WTC11 (cell line): ENCODE measurements at regions not wholly inside any gene's neighbourhood (a gene's known extent, or its start where the extent isn't known, plus 50 kb on each side); places are given as distances from the start of the nearest gene placed in this dataset.

ENCODE experiments used
- ATAC-seq: fragments of 200-7000 bp; cut with Tn5 transposase; 2 replicates; pipeline ENCODE4 v1.10.0; 2021; ENCODE audit warnings: mild to moderate bottlenecking, moderate library complexity
- CTCF ChIA-PET: fragments of 300-600 bp; sonication (Branson Sonifier 250); formaldehyde crosslinking; loops from one replicate; lab custom pipeline; 2021; ENCODE audit warnings: antibody characterized with exemption; lab: Charles Lee
- POLR2A ChIA-PET: fragments of 350-600 bp; sonication (Branson Sonifier 250); formaldehyde crosslinking; loops from one replicate; lab custom pipeline; 2021; ENCODE audit warnings: antibody characterized with exemption; lab: Charles Lee
- DNase-seq: peaks from one replicate; pipeline ENCODE4 v3.0.0; 2021; ENCODE audit warnings: low spot score
- H3K27ac Mint-ChIP-seq: 2 replicates; pipeline ENCODE4 v1.8.0; 2021; ENCODE audit warnings: mixed read lengths
- H3K27me3 Mint-ChIP-seq: 2 replicates; pipeline ENCODE4 v1.8.0; 2021; ENCODE audit warnings: low read depth, mild to moderate bottlenecking, moderate library complexity, mixed read lengths
- H3K36me3 Mint-ChIP-seq: 2 replicates; pipeline ENCODE4 v1.8.0; 2021; ENCODE audit warnings: mixed read lengths
- H3K4me1 Mint-ChIP-seq: 2 replicates; pipeline ENCODE4 v1.8.0; 2022; ENCODE audit warnings: mixed read lengths
- H3K4me3 Mint-ChIP-seq: 2 replicates; pipeline ENCODE4 v1.8.0; 2021; ENCODE audit warnings: mild to moderate bottlenecking, moderate library complexity, mixed read lengths
- H3K9me3 Mint-ChIP-seq: 2 replicates; pipeline ENCODE4 v1.8.0; 2021; ENCODE audit warnings: mixed read lengths
- EMX1 ChIP-seq: fragments of 250-450 bp; sonication (Bioruptor Pico); IDR thresholded peaks from 2 replicates; pipeline ENCODE4 v1.8.0; 2021; ENCODE audit warnings: mild to moderate bottlenecking
- JAZF1 ChIP-seq: fragments of 250-450 bp; sonication (Bioruptor Pico); IDR thresholded peaks from 2 replicates; pipeline ENCODE4 v1.9.0; 2021; ENCODE audit warnings: moderate library complexity, mild to moderate bottlenecking, inconsistent platforms
- MYBL2 ChIP-seq: sonication (generic); formaldehyde crosslinking; IDR thresholded peaks from 2 replicates; pipeline ENCODE4 v1.8.1; 2023; ENCODE audit warnings: mild to moderate bottlenecking, moderate library complexity, missing genetic modification reagents
- OVOL2 ChIP-seq: fragments of 250-450 bp; sonication (Bioruptor Pico); IDR thresholded peaks from 2 replicates; pipeline ENCODE4 v1.9.0; 2021; ENCODE audit warnings: mild to moderate bottlenecking, borderline replicate concordance
- ZNF138 ChIP-seq: sonication (generic); formaldehyde crosslinking; conservative IDR thresholded peaks from 2 replicates; pipeline ENCODE4 v1.8.1; 2022; ENCODE audit warnings: mild to moderate bottlenecking, moderate library complexity, missing genetic modification reagents
- ZNF416 ChIP-seq: fragments of 250-450 bp; sonication (Bioruptor Pico); IDR thresholded peaks from 2 replicates; pipeline ENCODE4 v1.9.0; 2021; ENCODE audit warnings: mild to moderate bottlenecking, inconsistent platforms
- ZNF671 ChIP-seq: fragments of 250-450 bp; sonication (Bioruptor Pico); IDR thresholded peaks from 2 replicates; pipeline ENCODE4 v1.8.0; 2021; ENCODE audit warnings: mild to moderate bottlenecking
- TF ChIP-seq, protein P1 (sequence below): sonication (generic); formaldehyde crosslinking; IDR thresholded peaks from 2 replicates; pipeline ENCODE4 v1.8.0; 2022; ENCODE audit warnings: mild to moderate bottlenecking, missing genetic modification reagents
- TF ChIP-seq, protein P2 (sequence below): sonication (generic); formaldehyde crosslinking; IDR thresholded peaks from 2 replicates; pipeline ENCODE4 v1.8.1; 2023; ENCODE audit warnings: mild to moderate bottlenecking, moderate library complexity, missing genetic modification reagents
- TF ChIP-seq, protein P3 (sequence below): sonication (generic); formaldehyde crosslinking; IDR thresholded peaks from 2 replicates; pipeline ENCODE4 v1.8.1; 2023; ENCODE audit warnings: mild to moderate bottlenecking, missing genetic modification reagents
- TF ChIP-seq, protein P4 (sequence below): sonication (generic); formaldehyde crosslinking; IDR thresholded peaks from 2 replicates; pipeline ENCODE4 v1.8.1; 2023; ENCODE audit warnings: mild to moderate bottlenecking, missing genetic modification reagents
- TF ChIP-seq, protein P5 (sequence below): sonication (generic); formaldehyde crosslinking; conservative IDR thresholded peaks from 2 replicates; pipeline ENCODE4 v1.8.1; 2022; ENCODE audit warnings: mild to moderate bottlenecking, missing genetic modification reagents
- TF ChIP-seq, protein P6 (sequence below): sonication (generic); formaldehyde crosslinking; IDR thresholded peaks from 2 replicates; pipeline ENCODE4 v1.8.0; 2022; ENCODE audit warnings: mild to moderate bottlenecking, missing genetic modification reagents
- TF ChIP-seq, protein P7 (sequence below): sonication (generic); formaldehyde crosslinking; IDR thresholded peaks from 2 replicates; pipeline ENCODE4 v1.8.0; 2022; ENCODE audit warnings: mild to moderate bottlenecking, missing genetic modification reagents

DNA sequence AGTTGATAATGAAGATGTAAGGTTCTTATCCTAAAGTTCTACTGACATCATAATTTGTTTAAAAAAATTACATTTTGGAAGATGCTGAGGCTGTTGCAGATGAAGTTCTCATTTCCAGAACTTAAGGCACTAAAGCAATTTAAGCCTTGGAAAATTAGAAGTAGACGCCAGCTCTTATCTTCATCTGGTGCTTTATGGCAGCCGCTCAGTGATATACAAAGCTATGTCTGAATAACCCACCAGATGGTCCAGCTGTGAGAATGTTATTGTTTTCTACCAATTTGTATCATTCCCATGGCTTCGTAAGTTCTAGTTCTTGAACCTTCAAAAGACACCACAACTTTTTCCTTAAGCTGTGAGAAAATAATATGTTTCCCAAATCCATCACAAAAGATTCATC lies 212.1 kb upstream of the ARID2 start:
- CTCF ChIA-PET = no interaction called here
- H3K27me3 Mint-ChIP-seq = no peaks in the 10 kb centered on the region; the same call in 1 of the 2 replicates
- H3K4me1 Mint-ChIP-seq = no peaks in the 10 kb centered on the region

DNA sequence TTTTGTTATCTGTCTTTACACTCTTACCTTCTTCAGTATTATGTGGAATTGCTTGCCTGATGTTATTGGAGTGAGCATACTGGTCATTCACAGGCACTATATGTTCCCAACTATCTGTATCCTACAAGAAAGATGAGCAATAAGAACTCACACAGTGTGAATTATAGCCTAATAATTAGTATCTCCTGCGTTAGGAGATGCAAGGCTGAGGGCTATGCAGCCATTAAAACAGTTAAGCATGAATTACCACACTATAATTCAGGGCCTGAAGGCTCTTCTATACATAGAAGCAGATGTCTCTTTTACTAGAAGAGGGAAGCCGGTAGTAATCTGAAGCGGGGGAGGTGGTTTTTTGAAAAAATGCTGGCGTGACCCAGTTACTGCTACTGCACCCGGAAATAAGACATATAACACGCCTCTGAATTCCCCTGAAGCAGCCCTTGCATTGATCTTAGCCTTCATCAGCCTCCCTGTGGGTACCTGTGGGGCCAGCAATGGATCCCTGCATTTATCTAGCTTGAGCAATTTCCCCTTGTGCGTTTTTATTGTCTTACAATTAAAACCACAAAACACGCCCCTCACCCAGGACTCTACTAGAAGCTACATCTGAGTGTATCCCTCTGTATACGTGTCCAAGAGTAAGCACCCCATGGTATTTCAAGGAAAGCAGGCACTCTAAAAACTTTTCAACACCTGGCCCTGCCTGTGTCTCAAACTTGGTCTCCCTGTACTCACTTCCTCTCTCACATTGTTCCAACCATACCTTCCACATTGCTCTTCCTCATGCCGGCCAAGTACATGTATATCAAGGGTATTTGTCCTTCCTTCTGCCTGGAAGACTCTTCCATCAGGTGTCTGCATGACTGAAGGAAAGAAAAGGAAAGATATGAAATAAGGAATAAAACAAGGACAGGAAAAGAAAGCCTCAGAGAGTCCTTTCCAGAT lies 210.9 kb upstream of the ARID2 start:
- H3K36me3 Mint-ChIP-seq = peaks cover 8% of the 10 kb centered on the region; the same call in 1 of the 2 replicates
- POLR2A ChIA-PET = interaction anchor here (0.6 kb wide), 1 partner anchor 14 kb away, joined by 3 read pairs; no protein-coding TSS in a partner anchor
- no peak for ATAC-seq
- CTCF ChIA-PET = no interaction called here
- H3K27me3 Mint-ChIP-seq = no peaks in the 10 kb centered on the region; the same call in 1 of the 2 replicates
- no peak overlapping the region for H3K4me3 Mint-ChIP-seq
- H3K4me1 Mint-ChIP-seq = no peaks in the 10 kb centered on the region
- no peak for DNase-seq
- no peak overlapping the region for H3K27ac Mint-ChIP-seq
- H3K9me3 Mint-ChIP-seq = peaks cover 14% of the 10 kb centered on the region
- TF ChIP-seq, protein P1, sequence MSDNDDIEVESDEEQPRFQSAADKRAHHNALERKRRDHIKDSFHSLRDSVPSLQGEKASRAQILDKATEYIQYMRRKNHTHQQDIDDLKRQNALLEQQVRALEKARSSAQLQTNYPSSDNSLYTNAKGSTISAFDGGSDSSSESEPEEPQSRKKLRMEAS (CRISPR knock-in tag) = no peak

More for the DNA sequence above, 212.1 kb upstream of the ARID2 start:
- H3K27ac Mint-ChIP-seq = no peak overlapping the region
- H3K9me3 Mint-ChIP-seq = peaks cover 14% of the 10 kb centered on the region
- POLR2A ChIA-PET = no interaction called here
- DNase-seq (no peak), ATAC-seq (no peak)
- TF ChIP-seq, protein P2, sequence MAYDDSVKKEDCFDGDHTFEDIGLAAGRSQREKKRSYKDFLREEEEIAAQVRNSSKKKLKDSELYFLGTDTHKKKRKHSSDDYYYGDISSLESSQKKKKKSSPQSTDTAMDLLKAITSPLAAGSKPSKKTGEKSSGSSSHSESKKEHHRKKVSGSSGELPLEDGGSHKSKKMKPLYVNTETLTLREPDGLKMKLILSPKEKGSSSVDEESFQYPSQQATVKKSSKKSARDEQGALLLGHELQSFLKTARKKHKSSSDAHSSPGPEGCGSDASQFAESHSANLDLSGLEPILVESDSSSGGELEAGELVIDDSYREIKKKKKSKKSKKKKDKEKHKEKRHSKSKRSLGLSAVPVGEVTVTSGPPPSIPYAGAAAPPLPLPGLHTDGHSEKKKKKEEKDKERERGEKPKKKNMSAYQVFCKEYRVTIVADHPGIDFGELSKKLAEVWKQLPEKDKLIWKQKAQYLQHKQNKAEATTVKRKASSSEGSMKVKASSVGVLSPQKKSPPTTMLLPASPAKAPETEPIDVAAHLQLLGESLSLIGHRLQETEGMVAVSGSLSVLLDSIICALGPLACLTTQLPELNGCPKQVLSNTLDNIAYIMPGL (CRISPR knock-in tag) = no peak
- no peak for TF ChIP-seq ZNF138 (CRISPR knock-in tag)
- TF ChIP-seq, protein P3, sequence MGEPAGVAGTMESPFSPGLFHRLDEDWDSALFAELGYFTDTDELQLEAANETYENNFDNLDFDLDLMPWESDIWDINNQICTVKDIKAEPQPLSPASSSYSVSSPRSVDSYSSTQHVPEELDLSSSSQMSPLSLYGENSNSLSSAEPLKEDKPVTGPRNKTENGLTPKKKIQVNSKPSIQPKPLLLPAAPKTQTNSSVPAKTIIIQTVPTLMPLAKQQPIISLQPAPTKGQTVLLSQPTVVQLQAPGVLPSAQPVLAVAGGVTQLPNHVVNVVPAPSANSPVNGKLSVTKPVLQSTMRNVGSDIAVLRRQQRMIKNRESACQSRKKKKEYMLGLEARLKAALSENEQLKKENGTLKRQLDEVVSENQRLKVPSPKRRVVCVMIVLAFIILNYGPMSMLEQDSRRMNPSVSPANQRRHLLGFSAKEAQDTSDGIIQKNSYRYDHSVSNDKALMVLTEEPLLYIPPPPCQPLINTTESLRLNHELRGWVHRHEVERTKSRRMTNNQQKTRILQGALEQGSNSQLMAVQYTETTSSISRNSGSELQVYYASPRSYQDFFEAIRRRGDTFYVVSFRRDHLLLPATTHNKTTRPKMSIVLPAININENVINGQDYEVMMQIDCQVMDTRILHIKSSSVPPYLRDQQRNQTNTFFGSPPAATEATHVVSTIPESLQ (CRISPR knock-in tag) = no peak
- no peak for TF ChIP-seq JAZF1
- TF ChIP-seq EMX1 (CRISPR knock-in tag) = no peak
- TF ChIP-seq ZNF416 = no peak
- TF ChIP-seq MYBL2 = no peak
- TF ChIP-seq, protein P4, sequence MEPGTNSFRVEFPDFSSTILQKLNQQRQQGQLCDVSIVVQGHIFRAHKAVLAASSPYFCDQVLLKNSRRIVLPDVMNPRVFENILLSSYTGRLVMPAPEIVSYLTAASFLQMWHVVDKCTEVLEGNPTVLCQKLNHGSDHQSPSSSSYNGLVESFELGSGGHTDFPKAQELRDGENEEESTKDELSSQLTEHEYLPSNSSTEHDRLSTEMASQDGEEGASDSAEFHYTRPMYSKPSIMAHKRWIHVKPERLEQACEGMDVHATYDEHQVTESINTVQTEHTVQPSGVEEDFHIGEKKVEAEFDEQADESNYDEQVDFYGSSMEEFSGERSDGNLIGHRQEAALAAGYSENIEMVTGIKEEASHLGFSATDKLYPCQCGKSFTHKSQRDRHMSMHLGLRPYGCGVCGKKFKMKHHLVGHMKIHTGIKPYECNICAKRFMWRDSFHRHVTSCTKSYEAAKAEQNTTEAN (CRISPR knock-in tag) = no peak
- TF ChIP-seq ZNF671 (CRISPR knock-in tag) = no peak
- no peak for TF ChIP-seq OVOL2
- TF ChIP-seq, protein P5, sequence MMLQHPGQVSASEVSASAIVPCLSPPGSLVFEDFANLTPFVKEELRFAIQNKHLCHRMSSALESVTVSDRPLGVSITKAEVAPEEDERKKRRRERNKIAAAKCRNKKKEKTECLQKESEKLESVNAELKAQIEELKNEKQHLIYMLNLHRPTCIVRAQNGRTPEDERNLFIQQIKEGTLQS (CRISPR knock-in tag) = no peak
- TF ChIP-seq, protein P6, sequence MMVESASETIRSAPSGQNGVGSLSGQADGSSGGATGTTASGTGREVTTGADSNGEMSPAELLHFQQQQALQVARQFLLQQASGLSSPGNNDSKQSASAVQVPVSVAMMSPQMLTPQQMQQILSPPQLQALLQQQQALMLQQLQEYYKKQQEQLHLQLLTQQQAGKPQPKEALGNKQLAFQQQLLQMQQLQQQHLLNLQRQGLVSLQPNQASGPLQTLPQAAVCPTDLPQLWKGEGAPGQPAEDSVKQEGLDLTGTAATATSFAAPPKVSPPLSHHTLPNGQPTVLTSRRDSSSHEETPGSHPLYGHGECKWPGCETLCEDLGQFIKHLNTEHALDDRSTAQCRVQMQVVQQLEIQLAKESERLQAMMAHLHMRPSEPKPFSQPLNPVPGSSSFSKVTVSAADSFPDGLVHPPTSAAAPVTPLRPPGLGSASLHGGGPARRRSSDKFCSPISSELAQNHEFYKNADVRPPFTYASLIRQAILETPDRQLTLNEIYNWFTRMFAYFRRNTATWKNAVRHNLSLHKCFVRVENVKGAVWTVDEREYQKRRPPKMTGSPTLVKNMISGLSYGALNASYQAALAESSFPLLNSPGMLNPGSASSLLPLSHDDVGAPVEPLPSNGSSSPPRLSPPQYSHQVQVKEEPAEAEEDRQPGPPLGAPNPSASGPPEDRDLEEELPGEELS = no peak
- TF ChIP-seq, protein P7, sequence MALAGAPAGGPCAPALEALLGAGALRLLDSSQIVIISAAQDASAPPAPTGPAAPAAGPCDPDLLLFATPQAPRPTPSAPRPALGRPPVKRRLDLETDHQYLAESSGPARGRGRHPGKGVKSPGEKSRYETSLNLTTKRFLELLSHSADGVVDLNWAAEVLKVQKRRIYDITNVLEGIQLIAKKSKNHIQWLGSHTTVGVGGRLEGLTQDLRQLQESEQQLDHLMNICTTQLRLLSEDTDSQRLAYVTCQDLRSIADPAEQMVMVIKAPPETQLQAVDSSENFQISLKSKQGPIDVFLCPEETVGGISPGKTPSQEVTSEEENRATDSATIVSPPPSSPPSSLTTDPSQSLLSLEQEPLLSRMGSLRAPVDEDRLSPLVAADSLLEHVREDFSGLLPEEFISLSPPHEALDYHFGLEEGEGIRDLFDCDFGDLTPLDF (CRISPR knock-in tag) = no peak
- H3K4me3 Mint-ChIP-seq = no peak overlapping the region
- peaks cover 1% of the 10 kb centered on the region for H3K36me3 Mint-ChIP-seq
